ENCODE measurements at regions not wholly inside any gene's neighbourhood (a gene's known extent, or its start where the extent isn't known, plus 50 kb on each side); places are given as distances from the start of the nearest gene placed in this dataset.

GRCh38 chr5:107294669-107295068, 376.1 kb downstream of the EFNA5 start:
- no peak for DNase-seq (ENCODE audit: low read depth in 2 of 3, low spot score in 2 of 3)

- peak in 1 of 3 donors; percentile 47 for DNase-seq (ENCODE audit: low read depth in 2 of 3, low spot score in 2 of 3)
These were observed 376.6 kb downstream of the EFNA5 start for GRCh38 chr5:107294211-107294550.

GRCh38 chr5:107293541-107294210, 377.1 kb downstream of the EFNA5 start:
- peak in 1 of 3 donors; percentile 1 for DNase-seq (ENCODE audit: low read depth in 2 of 3, low spot score in 2 of 3)

GRCh38 chr5:107291866-107292265, 378.9 kb downstream of the EFNA5 start:
- no peak for DNase-seq (ENCODE audit: low read depth in 2 of 3, low spot score in 2 of 3)

- DNase-seq (ENCODE audit: low read depth in 2 of 3, low spot score in 2 of 3), result no peak
These were observed 379.8 kb downstream of the EFNA5 start for GRCh38 chr5:107290780-107291398.

- no peak for DNase-seq (ENCODE audit: low read depth in 2 of 3, low spot score in 2 of 3)
These were observed 381.6 kb downstream of the EFNA5 start for GRCh38 chr5:107289030-107289714.

GRCh38 chr5:107286447-107287098, 384.2 kb downstream of the EFNA5 start:
- no peak for DNase-seq (ENCODE audit: low read depth in 2 of 3, low spot score in 2 of 3)

- no peak for DNase-seq (ENCODE audit: low read depth in 2 of 3, low spot score in 2 of 3)
These were observed 385.0 kb downstream of the EFNA5 start for GRCh38 chr5:107285772-107286171.

GRCh38 chr5:107284822-107285525, 385.8 kb downstream of the EFNA5 start:
- no peak for DNase-seq (ENCODE audit: low read depth in 2 of 3, low spot score in 2 of 3)

- DNase-seq (ENCODE audit: low read depth in 2 of 3, low spot score in 2 of 3), result no peak
These were observed 388.7 kb downstream of the EFNA5 start for GRCh38 chr5:107282061-107282460.

GRCh38 chr5:107278774-107279173, 392.0 kb downstream of the EFNA5 start:
- DNase-seq (ENCODE audit: low read depth in 2 of 3, low spot score in 2 of 3), result no peak

GRCh38 chr5:107277485-107278125, 393.1 kb downstream of the EFNA5 start:
- no peak for DNase-seq (ENCODE audit: low read depth in 2 of 3, low spot score in 2 of 3)

GRCh38 chr5:107275333-107275732, 395.4 kb downstream of the EFNA5 start:
- DNase-seq (ENCODE audit: low read depth in 2 of 3, low spot score in 2 of 3), result no peak

- no peak for DNase-seq (ENCODE audit: low read depth in 2 of 3, low spot score in 2 of 3)
These were observed 396.2 kb downstream of the EFNA5 start for GRCh38 chr5:107274571-107274970.

- no peak for DNase-seq (ENCODE audit: low read depth in 2 of 3, low spot score in 2 of 3)
These were observed 397.8 kb downstream of the EFNA5 start for GRCh38 chr5:107272954-107273353.

GRCh38 chr5:107272509-107272908, 398.2 kb downstream of the EFNA5 start:
- no peak for DNase-seq (ENCODE audit: low read depth in 2 of 3, low spot score in 2 of 3)

GRCh38 chr5:107271682-107272350, 398.9 kb downstream of the EFNA5 start:
- no peak for DNase-seq (ENCODE audit: low read depth in 2 of 3, low spot score in 2 of 3)

GRCh38 chr5:107270561-107270960, 400.2 kb downstream of the EFNA5 start:
- DNase-seq (ENCODE audit: low read depth in 2 of 3, low spot score in 2 of 3), result no peak

GRCh38 chr5:107269678-107270077, 401.1 kb downstream of the EFNA5 start:
- no peak for DNase-seq (ENCODE audit: low read depth in 2 of 3, low spot score in 2 of 3)

GRCh38 chr5:107269256-107269655, 401.5 kb downstream of the EFNA5 start:
- DNase-seq (ENCODE audit: low read depth in 2 of 3, low spot score in 2 of 3), result no peak

Measured in hematopoietic multipotent progenitor cell (in vitro differentiated cells).